ENCODE measurements at regions not wholly inside any gene's neighbourhood (a gene's known extent, or its start where the extent isn't known, plus 50 kb on each side); places are given as distances from the start of the nearest gene placed in this dataset.
"Not testable (repeated sequence)": the region's sequence is repeated elsewhere in the genome, so short reads cannot be mapped to it uniquely, and the experiment has no call there.

DNA sequence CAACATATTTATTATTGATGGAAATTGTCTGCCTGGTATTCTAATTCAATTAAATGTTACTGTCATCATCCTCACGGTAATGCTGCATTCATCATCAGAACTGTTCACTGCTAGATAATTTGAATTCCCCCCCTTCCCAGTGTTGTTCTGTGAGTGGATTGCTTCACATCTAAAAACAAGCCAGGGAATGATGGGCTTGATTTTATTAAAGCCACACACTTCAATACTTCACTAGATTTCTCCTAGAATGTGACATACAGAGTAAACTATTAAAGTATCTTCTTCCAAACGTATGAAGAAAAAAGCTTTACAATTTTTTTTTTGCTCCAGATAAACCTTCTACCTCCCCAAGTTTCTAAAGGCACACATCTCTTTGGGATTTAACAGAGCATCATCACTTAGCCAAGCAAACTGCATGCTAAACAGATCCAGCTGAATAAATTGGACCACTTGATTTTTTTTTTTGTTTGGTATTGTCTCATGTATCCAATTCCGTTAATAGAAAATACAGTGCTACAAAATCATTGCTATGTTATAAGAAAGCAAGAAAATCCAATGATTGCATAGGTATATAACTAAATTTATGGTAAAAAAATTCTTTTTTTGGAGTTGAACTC, 692.4 kb downstream of the MTRR start (continued):
- TF ChIP-seq USF2 (IDR thresholded peaks at IDR 0.05; ENCODE audit: borderline replicate concordance, low read depth, low read length) (no peak), FOXJ3 (CRISPR knock-in tag; IDR thresholded peaks at IDR 0.05) (no peak), MEF2A (IDR thresholded peaks at IDR 0.05; ENCODE audit: borderline replicate concordance, low read depth) (no peak), RXRA (IDR thresholded peaks at IDR 0.05; ENCODE audit: borderline replicate concordance, low read depth) (no peak), MAX (IDR thresholded peaks at IDR 0.05; ENCODE audit: low read depth) (no peak), EZH2phosphoT487 (IDR thresholded peaks at IDR 0.05; ENCODE audit: borderline replicate concordance, low read depth) (no peak), RFX5 (IDR thresholded peaks at IDR 0.05; ENCODE audit: low read length) (no peak)
- TF ChIP-seq, protein P1, sequence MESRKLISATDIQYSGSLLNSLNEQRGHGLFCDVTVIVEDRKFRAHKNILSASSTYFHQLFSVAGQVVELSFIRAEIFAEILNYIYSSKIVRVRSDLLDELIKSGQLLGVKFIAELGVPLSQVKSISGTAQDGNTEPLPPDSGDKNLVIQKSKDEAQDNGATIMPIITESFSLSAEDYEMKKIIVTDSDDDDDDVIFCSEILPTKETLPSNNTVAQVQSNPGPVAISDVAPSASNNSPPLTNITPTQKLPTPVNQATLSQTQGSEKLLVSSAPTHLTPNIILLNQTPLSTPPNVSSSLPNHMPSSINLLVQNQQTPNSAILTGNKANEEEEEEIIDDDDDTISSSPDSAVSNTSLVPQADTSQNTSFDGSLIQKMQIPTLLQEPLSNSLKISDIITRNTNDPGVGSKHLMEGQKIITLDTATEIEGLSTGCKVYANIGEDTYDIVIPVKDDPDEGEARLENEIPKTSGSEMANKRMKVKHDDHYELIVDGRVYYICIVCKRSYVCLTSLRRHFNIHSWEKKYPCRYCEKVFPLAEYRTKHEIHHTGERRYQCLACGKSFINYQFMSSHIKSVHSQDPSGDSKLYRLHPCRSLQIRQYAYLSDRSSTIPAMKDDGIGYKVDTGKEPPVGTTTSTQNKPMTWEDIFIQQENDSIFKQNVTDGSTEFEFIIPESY (IDR thresholded peaks at IDR 0.05; ENCODE audit: borderline replicate concordance, low read depth), result no peak

DNA sequence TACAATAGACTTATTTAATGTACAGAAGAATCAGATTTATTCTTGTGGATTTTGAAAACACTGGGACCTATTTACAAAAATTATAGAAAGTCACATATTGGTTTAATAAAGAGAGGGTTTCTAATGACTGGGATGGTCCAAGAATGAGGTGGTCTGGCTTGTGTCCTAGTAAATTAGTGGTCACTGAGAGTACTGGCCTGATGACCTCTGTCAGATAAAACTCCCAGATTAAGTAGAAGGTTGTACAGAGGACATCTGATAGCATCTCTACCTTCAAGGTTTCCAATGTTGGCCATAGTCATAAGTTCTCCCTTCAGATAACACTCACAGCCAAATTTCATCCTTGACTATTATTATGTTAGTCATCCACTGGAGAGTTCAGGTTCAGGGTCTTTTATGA, 692.9 kb downstream of the MTRR start:
- H4K20me1 ChIP-seq (ENCODE audit: insufficient read depth), result no peaks in the 10 kb centered on the region
- ChIA-PET CTCF (interaction anchor here (1.1 kb wide), 1 partner anchor 9 kb away, joined by 4 read pairs; no protein-coding TSS in a partner anchor), POLR2A (no interaction called here)

DNA sequence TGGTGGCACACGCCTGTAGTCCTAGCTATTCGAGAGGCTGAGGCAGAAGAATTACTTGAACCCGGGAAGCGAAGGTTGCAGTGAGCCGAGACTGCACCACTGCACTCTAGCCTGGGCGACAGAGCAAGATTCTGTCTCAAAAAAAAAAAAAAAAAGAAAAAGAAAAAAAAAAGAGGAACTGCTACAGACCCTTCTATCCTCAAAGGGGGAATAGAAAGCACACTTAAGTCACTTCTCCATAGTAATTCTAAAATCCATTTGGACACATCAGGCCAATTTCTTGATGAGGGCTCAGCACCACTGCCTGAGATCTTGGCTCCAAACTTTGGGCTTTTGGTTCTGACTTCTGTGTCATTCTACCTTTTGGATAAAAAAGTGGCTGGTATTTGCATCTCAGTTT, 694.6 kb downstream of the MTRR start:
- H3K4me1 ChIP-seq (ENCODE audit: control insufficient read depth in 1 of 2, insufficient read depth in 2 of 2, low read depth in 1 of 2, low read length in 1 of 2); H4K20me1 ChIP-seq (ENCODE audit: insufficient read depth); H3K27ac ChIP-seq (ENCODE audit: low read depth in 2 of 2, low read length in 1 of 2); H3K9ac ChIP-seq; H3K4me3 ChIP-seq (ENCODE audit: low read depth in 2 of 2, low read length in 1 of 2); H3K36me3 ChIP-seq (replicated peaks in 1 of 2; ENCODE audit: control insufficient read depth in 1 of 2, insufficient read depth in 2 of 2, low read length in 1 of 2); H3K9me3 ChIP-seq; DNase-seq; H2AFZ ChIP-seq (ENCODE audit: low read depth); POLR2A ChIA-PET; H3F3A ChIP-seq (replicated peaks; ENCODE audit: insufficient read depth); H3K27me3 ChIP-seq (ENCODE audit: insufficient read depth); H3K9me2 ChIP-seq; H3K79me2 ChIP-seq (ENCODE audit: insufficient read depth); H3K4me2 ChIP-seq: not testable (repeated sequence)
- WGBS (ENCODE audit: low lambda C conversion rate), result 23% methylated on average over 6 of the region's 6 CpGs
- CTCF ChIA-PET, result interaction anchor here (0.7 kb wide), 1 partner anchor 13 kb away, joined by 3 read pairs; no protein-coding TSS in a partner anchor

More for the DNA sequence above, 692.9 kb downstream of the MTRR start:
- Histone ChIP-seq H3K79me2 (ENCODE audit: insufficient read depth) (no peaks in the 10 kb centered on the region), H3K36me3 (replicated peaks in 1 of 2; ENCODE audit: control insufficient read depth in 1 of 2, insufficient read depth in 2 of 2, low read length in 1 of 2) (no peaks in the 10 kb centered on the region), H2AFZ (ENCODE audit: low read depth) (no peak overlapping the region), H3K27ac (ENCODE audit: low read depth in 2 of 2, low read length in 1 of 2) (no peak overlapping the region; a peak in 1 of 4 replicates), H3F3A (replicated peaks; ENCODE audit: insufficient read depth) (no peaks in the 10 kb centered on the region), H3K27me3 (ENCODE audit: insufficient read depth) (no peaks in the 10 kb centered on the region), H3K4me1 (ENCODE audit: control insufficient read depth in 1 of 2, insufficient read depth in 2 of 2, low read depth in 1 of 2, low read length in 1 of 2) (peaks cover 0 to 5% of the 10 kb centered on the region in 2 experiments; a peak in 2 of 4 replicates), H3K4me3 (ENCODE audit: low read depth in 2 of 2, low read length in 1 of 2) (no peak overlapping the region), H3K9ac (no peak overlapping the region), H3K9me3 (no peaks in the 10 kb centered on the region), H3K9me2 (no peaks in the 10 kb centered on the region), H3K4me2 (no peak overlapping the region)
- peak; percentile 52 for DNase-seq
- TF ChIP-seq CHD2 (IDR thresholded peaks at IDR 0.05; ENCODE audit: low read length, partially characterized antibody) (peak; percentile 56), GATA2 (CRISPR knock-in tag; IDR thresholded peaks at IDR 0.05) (peak; percentile 93), FOSL2 (IDR thresholded peaks at IDR 0.05; ENCODE audit: borderline replicate concordance, low read depth) (no peak), NRF1 (IDR thresholded peaks at IDR 0.05; ENCODE audit: low read depth, low read length) (no peak), RCOR1 (IDR thresholded peaks at IDR 0.05; ENCODE audit: low read length) (peak; percentile 82; the same call in 1 of the 2 replicates), EP300 (IDR thresholded peaks at IDR 0.05; ENCODE audit: borderline replicate concordance in 1 of 2, low read depth in 1 of 2, low read length in 1 of 2) (peak in 1 of 2 experiments; percentile 94; a peak in 2 of 4 replicates), FOXM1 (IDR thresholded peaks at IDR 0.05; ENCODE audit: low read depth) (no peak), TCF12 (IDR thresholded peaks at IDR 0.05) (peak; percentile 54), POLR2AphosphoS5 (IDR thresholded peaks at IDR 0.05; ENCODE audit: low read depth, low read length) (0 out of 2 replicates have a peak, but pooled peaks have one; percentile 25), RFX5 (IDR thresholded peaks at IDR 0.05; ENCODE audit: low read length) (no peak), TAF1 (IDR thresholded peaks at IDR 0.05; ENCODE audit: borderline replicate concordance, low read depth, low read length) (no peak)
- TF ChIP-seq, protein P2, sequence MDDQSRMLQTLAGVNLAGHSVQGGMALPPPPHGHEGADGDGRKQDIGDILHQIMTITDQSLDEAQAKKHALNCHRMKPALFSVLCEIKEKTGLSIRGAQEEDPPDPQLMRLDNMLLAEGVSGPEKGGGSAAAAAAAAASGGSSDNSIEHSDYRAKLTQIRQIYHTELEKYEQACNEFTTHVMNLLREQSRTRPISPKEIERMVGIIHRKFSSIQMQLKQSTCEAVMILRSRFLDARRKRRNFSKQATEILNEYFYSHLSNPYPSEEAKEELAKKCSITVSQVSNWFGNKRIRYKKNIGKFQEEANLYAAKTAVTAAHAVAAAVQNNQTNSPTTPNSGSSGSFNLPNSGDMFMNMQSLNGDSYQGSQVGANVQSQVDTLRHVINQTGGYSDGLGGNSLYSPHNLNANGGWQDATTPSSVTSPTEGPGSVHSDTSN (IDR thresholded peaks at IDR 0.05), result peak; percentile 36

All from SK-N-SH (cell line).